Suprapubic skin (tissue), 3 donors: ENCODE measurements at regions not wholly inside any gene's neighbourhood (a gene's known extent, or its start where the extent isn't known, plus 50 kb on each side); places are given as distances from the start of the nearest gene placed in this dataset.

Experiments
- CTCF ChIP-seq, 2 donors: fragments of 200-600 bp in 1 of 2; fragments of 450-650 bp in 1 of 2; sonication (generic) in 1 of 2; IDR thresholded peaks; one replicate each; pipeline ENCODE4 v1.5.1; 2016 to 2019; ENCODE audit warnings: antibody characterized with exemption in 2 of 2, mild to moderate bottlenecking in 1 of 2, moderate library complexity in 1 of 2
- EP300 ChIP-seq: sonication (generic); formaldehyde crosslinking; IDR thresholded peaks from one replicate; pipeline ENCODE4 v1.6.1; 2017; ENCODE audit warnings: antibody characterized with exemption
- POLR2A ChIP-seq, 2 donors: fragments of 450-650 bp; IDR thresholded peaks; one replicate each; pipeline ENCODE4 v1.6.1; 2017; ENCODE audit warnings: antibody characterized with exemption in 2 of 2, mild to moderate bottlenecking in 2 of 2, moderate library complexity in 2 of 2

- TF ChIP-seq CTCF (IDR thresholded peaks at IDR 0.05) (no peak), POLR2A (IDR thresholded peaks at IDR 0.05) (no peak), EP300 (no peak)
Observed at GRCh38 chr12:77619425-77619824, 211.3 kb upstream of the NAV3 start.
